ENCODE measurements at regions not wholly inside any gene's neighbourhood (a gene's known extent, or its start where the extent isn't known, plus 50 kb on each side); places are given as distances from the start of the nearest gene placed in this dataset.

- TF ChIP-seq YY1 (IDR thresholded peaks at IDR 0.05; ENCODE audit: insufficient read depth, insufficient read length) (no peak), ZNF274 (IDR thresholded peaks at IDR 0.05; ENCODE audit: low read depth, low read length) (no peak), SUZ12 (IDR thresholded peaks at IDR 0.05; ENCODE audit: extremely low read depth, insufficient read depth, insufficient read length) (no peak)
These were observed 75.5 kb upstream of the ELOVL5 start for GRCh38 chr6:53424300-53424699.
